A172 (cell line): ENCODE measurements at regions not wholly inside any gene's neighbourhood (a gene's known extent, or its start where the extent isn't known, plus 50 kb on each side); places are given as distances from the start of the nearest gene placed in this dataset.
A peak's percentile ranks its signal among the peaks of the same experiment; 100 is the strongest.

ENCODE experiments used
- DNase-seq: peaks from one replicate; pipeline ENCODE4 v3.0.0-alpha.2; 2015; ENCODE audit warnings: low spot score

GRCh38 chr1:36542962-36543515, 60.3 kb upstream of the CSF3R start:
- peak; percentile 2 for DNase-seq

DNA sequence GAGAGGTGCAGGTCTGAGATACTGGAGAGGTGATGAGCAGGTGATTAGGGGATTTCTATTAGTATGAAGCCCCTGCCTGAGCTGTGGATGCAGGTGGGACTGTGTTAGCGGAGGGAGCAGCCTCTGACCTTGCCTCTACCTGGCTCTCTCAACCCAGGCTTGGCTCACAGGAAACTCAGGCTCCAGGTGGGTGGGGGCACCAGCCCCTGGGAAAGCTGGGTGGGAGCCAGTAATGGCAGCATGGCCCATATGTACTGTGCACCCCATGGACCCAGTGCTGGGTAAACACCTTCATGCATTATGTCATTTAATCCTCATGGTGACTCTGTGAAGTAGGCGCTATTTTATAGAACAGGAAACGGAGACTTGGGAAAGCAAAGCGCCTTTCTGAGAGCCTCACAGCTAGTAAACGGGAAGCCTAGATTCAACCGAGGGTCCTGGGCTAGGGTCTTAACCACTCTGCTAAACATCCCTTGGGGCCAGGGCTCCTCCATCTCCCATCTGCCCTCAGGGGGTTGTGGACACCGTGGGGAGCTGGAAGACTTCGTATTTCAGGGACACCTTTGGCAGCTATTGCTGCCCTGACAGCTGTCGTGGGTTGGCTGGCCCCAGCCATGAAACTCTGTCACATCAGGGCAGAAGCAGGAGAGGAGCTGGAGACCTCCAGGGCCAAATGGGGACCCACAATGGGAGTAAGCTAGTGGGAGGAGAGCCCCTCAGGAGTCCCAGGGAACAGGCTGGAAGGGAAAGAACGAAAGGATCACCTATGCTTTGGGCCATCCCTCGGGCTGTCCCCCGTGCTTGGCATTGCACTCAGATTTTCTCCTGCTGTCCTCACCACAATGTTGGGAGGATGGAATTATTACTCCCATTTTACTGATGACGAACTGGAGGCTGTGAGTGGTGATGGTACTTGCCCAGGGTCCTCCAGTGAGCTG, 59.6 kb upstream of the CSF3R start:
- no peak for DNase-seq

DNA sequence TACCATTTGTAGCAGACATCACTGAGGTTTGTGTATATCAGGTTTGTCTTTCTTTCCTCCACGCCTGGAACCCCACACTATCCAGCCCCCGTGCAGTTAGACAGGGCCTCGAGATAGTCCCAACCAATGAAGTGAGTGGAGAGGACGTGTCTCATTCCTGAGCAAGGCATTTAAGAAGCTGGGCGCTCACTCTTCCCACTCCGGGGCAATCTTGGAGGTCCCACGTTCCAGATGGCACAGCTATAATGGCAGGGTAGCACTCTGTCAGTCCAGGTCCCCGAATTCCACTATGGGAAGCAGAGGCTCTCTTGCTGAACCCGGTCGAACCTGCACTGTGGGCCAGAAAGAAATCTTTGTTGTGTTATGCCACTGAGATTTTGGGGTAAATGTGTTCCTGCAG, 57.3 kb upstream of the CSF3R start:
- DNase-seq = no peak

DNA sequence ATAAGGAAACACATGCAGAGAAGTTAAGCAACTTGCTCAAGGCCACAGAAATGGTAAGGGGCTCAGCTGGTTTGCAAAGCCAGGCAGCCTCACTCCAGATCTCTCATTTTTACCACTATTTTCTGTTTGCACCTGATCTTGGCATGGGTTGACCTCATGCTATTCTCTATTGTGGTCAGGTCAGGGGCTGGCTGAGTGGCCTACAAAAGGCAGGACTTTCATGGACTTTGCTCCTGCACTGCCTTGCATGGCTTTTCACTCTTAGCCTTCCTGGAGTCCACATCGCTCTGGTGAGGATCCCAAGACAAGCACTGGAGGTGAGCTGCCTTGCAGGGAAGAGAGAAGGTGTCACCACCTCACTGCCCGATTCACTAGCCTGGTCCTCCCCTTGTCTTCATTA, 56.8 kb upstream of the CSF3R start:
- no peak for DNase-seq

DNA sequence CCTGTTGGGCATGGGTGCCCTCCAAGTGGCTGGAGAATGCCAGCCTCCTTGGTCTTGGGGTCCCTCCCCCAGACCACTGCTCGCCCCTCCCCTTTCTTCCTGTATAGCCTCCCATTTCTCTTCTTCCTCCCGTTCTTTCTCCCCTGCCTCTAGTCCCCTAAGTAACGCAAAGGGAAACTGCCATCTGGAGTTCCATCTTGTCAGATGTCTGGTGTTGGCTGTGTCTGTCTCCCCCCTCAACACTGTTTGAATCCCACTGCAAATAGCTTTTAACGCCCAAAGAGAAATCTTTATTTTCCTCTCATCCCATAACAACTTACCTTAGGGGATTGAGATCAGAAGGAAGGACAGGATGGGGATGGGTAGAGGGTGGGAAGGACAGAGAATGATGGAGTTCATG, 55.3 kb upstream of the CSF3R start:
- no peak for DNase-seq

DNA sequence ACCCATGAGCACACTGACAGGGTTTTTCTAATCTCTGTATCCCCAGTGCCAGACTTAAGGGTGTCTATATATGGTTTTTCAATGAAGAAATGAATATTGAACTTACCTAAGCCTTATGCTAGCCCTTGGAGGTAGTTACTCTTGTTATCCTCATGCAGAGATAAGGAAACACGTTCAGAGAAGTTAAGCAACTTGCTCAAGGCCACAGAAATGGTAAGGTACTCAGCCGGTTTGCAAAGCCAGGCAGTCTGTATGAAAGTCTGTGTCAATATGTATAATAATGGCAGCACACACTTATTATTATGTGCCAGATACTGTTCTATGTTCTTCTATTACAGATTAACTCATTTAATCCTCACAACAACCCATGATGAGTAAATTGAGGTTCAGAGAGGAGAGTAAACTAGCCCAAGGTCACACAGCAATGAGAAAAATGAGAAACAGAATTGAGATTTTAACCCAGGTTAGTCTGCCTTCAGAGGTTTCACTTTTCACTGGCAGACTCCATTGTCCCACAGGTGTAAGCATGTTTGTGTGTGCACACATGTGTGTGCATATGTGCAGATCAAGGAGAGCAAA, 54.6 kb upstream of the CSF3R start:
- DNase-seq = no peak

GRCh38 chr1:36536727-36537126, 54.0 kb upstream of the CSF3R start:
- DNase-seq = no peak

GRCh38 chr1:36534711-36535412, 52.1 kb upstream of the CSF3R start:
- no peak for DNase-seq

DNA sequence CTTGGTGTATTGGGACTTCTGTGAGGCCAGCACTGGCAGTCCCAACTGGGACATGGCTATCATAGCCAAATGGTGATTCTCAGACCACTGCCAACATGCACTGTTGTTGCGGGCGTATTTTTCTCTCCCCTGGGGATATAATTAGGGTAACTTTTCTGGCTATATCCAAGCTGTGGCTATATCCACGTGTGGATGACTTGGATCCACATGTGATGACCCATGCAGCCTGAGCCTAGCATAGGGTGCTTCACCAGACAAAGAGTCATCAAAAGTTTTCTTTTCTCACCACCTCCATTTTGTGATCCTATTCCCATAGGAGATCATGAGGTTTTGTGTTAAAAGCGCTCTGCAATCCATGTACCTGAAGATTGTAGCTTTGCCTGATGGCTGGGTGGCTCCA, 51.2 kb upstream of the CSF3R start:
- no peak for DNase-seq

DNA sequence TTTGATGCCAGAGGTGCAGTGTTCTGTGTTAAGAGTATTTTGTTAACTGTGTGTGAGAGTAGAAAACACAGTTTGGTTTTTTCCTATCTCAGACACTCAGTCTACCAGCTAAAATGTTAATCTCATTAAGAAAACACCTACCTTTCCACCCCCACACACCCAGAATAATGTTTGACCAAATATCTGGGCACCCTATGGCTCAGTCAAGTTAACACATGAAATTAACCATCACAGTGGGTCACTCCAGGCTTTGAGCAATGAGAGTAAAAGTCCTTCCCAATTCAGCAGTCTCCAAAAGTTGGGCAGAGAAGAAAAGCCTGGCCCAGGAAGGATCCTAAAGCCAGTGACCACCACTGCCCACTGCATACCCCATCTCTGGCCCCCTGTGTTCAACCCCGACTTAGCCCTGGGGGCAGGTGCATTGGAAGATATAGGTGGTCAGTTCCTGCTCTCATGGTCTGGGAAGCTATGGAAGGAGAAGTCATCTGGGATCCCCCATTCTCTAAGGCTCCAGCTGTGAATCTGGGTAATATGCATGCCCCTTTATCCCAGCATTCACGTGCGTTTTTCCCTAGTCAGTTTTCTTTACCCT, 50.2 kb upstream of the CSF3R start:
- no peak for DNase-seq
